C4-2B (cell line): ENCODE measurements at regions not wholly inside any gene's neighbourhood (a gene's known extent, or its start where the extent isn't known, plus 50 kb on each side); places are given as distances from the start of the nearest gene placed in this dataset.

Experiments used
- ZFX ChIP-seq: fragments of 450-650 bp; IDR thresholded peaks from 2 replicates; pipeline ENCODE4 v1.6.1; 2017
- TF ChIP-seq, protein P1 (sequence below): fragments of 450-650 bp; conservative IDR thresholded peaks from 2 replicates; pipeline ENCODE4 v1.5.1; 2017; ENCODE audit warnings: mild to moderate bottlenecking

DNA sequence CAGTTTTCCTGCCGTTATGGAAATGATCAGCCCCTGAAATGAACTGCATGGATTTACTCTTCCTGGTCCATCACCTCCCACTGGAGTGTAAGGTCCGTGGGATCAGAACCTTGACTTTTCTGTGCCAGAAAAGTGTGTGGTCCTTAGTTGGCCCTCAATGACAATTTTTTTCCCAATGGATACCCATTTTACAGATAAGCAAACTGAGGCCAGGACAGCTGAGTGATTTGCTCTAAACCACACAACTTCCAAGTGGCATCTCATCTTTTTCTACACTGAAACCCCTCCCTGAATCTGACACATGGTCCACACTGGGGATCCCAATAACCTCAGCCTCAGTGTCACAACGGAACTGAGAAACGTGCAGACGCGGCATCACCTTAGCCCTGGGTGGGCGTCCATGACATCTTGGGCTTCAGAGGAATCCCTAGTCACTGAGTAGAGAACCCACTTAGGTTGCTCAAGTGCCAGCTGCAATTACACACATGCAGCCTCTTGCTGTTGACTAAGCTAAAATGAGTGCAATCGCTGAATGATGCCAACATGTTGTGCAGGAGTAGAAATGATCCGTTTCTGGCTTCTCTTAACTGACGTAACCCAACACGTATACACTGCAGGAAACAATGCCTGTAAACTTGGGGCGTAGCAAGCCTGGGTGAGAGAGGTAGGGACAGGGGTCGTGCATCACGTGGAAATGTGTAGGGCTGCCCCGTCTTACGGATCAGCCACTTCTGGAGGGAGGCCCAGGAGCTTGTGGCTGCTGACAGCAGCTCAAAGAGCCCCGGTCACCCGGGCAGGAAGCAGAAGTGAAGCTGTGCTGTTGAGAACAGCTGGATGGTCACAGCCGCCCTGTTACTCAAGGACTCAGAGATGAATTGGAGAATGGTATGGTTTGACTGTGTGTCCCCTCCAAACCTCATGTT lies 136.3 kb downstream of the SHANK2 start:
- TF ChIP-seq, protein P1, sequence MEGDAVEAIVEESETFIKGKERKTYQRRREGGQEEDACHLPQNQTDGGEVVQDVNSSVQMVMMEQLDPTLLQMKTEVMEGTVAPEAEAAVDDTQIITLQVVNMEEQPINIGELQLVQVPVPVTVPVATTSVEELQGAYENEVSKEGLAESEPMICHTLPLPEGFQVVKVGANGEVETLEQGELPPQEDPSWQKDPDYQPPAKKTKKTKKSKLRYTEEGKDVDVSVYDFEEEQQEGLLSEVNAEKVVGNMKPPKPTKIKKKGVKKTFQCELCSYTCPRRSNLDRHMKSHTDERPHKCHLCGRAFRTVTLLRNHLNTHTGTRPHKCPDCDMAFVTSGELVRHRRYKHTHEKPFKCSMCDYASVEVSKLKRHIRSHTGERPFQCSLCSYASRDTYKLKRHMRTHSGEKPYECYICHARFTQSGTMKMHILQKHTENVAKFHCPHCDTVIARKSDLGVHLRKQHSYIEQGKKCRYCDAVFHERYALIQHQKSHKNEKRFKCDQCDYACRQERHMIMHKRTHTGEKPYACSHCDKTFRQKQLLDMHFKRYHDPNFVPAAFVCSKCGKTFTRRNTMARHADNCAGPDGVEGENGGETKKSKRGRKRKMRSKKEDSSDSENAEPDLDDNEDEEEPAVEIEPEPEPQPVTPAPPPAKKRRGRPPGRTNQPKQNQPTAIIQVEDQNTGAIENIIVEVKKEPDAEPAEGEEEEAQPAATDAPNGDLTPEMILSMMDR = no peak
- no peak for TF ChIP-seq ZFX
